Ascending aorta (tissue), 2 donors: ENCODE measurements at regions not wholly inside any gene's neighbourhood (a gene's known extent, or its start where the extent isn't known, plus 50 kb on each side); places are given as distances from the start of the nearest gene placed in this dataset.

ENCODE experiments used
- DNase-seq, 2 donors: peaks; one replicate each; pipeline ENCODE4 v3.0.0-alpha.2; 2019; ENCODE audit warnings: low spot score in 2 of 2
- H3K27ac ChIP-seq, 2 donors: fragments of 200-600 bp; sonication (generic); one replicate each; pipeline ENCODE4 v1.5.1; 2016 to 2017; ENCODE audit warnings: mild to moderate bottlenecking in 1 of 2
- H3K27me3 ChIP-seq: fragments of 200-600 bp; sonication (generic); one replicate; pipeline ENCODE4 v1.5.1; 2017
- H3K36me3 ChIP-seq, 2 donors: fragments of 200-600 bp; sonication (generic); one replicate each; pipeline ENCODE4 v1.5.1; 2016
- H3K4me1 ChIP-seq, 2 donors: fragments of 200-600 bp; sonication (generic); one replicate each; pipeline ENCODE4 v1.5.1; 2016 to 2017; ENCODE audit warnings: mild to moderate bottlenecking in 1 of 2
- H3K4me3 ChIP-seq, 2 donors: fragments of 200-600 bp; sonication (generic); one replicate each; pipeline ENCODE4 v1.5.1; 2016 to 2017; ENCODE audit warnings: mild to moderate bottlenecking in 1 of 2
- H3K9me3 ChIP-seq, 2 donors: fragments of 200-600 bp; sonication (generic); one replicate each; pipeline ENCODE4 v1.5.1; 2016
- intact Hi-C: fragments of 100-400 bp; cut with DNase I; formaldehyde crosslinking; loops from one replicate; pipeline ENCODE4 v1.15.1; 2023
- TF ChIP-seq, protein P1 (sequence below), 3 experiments: fragments of 200-600 bp in 2 of 3; fragments of 450-650 bp in 1 of 3; sonication (generic) in 2 of 3; IDR thresholded peaks; one replicate each; pipeline ENCODE4 v1.5.1; 2016 to 2019; ENCODE audit warnings: antibody characterized with exemption in 3 of 3, mild to moderate bottlenecking in 1 of 3, moderate library complexity in 1 of 3

DNA sequence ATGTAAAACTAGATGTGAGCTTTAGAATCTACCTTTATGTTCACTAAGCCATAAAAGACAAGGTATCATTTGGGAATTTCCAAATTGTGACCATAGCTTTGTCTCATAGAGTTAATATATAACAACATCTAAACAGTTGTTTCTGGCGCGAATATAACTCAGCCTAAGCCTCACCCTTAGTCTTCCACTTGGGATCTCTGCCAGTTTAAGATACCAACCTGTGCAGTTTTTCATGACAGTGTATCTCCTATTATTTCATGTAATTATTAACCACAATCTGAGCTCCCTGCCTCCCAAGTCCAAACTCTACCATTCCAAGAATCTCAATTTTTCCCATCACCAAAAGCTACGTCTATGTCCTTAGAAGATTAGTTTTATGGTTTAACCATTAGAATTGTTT is 572.5 kb upstream of the ISX start:
- no peak overlapping the region for H3K4me3 ChIP-seq
- intact Hi-C loops = no loop called here
- H3K27me3 ChIP-seq = no peaks in the 10 kb centered on the region
- no peak for DNase-seq
- H3K36me3 ChIP-seq = no peaks in the 10 kb centered on the region
- TF ChIP-seq, protein P1, sequence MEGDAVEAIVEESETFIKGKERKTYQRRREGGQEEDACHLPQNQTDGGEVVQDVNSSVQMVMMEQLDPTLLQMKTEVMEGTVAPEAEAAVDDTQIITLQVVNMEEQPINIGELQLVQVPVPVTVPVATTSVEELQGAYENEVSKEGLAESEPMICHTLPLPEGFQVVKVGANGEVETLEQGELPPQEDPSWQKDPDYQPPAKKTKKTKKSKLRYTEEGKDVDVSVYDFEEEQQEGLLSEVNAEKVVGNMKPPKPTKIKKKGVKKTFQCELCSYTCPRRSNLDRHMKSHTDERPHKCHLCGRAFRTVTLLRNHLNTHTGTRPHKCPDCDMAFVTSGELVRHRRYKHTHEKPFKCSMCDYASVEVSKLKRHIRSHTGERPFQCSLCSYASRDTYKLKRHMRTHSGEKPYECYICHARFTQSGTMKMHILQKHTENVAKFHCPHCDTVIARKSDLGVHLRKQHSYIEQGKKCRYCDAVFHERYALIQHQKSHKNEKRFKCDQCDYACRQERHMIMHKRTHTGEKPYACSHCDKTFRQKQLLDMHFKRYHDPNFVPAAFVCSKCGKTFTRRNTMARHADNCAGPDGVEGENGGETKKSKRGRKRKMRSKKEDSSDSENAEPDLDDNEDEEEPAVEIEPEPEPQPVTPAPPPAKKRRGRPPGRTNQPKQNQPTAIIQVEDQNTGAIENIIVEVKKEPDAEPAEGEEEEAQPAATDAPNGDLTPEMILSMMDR (IDR thresholded peaks at IDR 0.05) = no peak
- H3K4me1 ChIP-seq = no peaks in the 10 kb centered on the region
- no peak overlapping the region for H3K27ac ChIP-seq
- no peaks in the 10 kb centered on the region for H3K9me3 ChIP-seq

DNA sequence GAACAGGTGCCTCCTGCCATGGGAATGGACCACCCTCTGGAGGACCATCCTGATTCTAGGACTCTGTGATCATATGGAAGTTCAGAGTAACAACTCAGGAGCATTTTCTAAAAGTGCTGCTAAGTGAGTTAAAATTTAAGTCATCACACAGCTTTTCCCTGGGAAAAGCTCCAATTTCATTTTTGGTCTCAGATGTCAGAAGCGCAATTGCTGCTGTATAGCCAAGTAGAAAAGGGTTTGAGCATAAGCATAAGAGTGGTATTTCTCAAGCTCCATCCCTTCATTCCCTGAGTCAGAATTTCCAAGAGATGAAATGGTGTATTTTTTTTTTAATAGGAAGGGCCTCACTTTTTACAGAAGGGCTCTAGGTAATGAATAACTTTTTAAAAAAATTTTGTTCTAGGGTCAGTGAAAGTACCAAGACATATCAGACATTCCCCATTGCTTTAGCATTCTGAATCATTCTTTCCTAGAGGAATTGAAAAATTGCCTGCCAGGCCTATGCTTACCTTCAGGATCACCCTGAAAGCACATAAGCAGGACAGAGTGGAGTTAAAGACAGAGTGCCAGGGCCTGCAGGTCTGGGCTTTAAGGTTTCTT is 564.5 kb upstream of the ISX start:
- Histone ChIP-seq H3K4me3 (no peak overlapping the region), H3K9me3 (no peaks in the 10 kb centered on the region), H3K36me3 (no peaks in the 10 kb centered on the region), H3K27me3 (no peaks in the 10 kb centered on the region), H3K4me1 (no peaks in the 10 kb centered on the region), H3K27ac (no peak overlapping the region)
- DNase-seq = no peak
- intact Hi-C loops = no loop called here
- TF ChIP-seq, protein P1 (IDR thresholded peaks at IDR 0.05) = no peak

DNA sequence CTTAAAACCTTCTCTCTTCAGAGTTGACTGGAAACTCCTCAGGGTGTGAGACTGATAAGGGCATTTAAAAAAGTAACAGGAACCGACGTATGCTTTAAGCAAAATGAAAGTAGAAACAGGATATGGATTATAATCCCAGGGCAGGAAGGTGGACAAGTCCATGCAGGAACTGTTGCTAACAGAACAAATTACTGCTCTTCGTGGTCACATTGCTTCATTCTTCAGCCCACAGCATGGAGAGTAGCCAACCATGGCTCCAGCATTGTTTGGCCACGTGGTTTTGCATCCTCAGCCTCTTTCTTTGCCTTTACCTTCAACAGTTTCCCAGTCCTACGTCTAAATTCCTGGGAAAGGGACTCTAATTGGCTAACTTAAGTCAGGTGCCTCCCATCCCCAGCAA is 563.1 kb upstream of the ISX start:
- Histone ChIP-seq H3K9me3 (no peaks in the 10 kb centered on the region), H3K36me3 (no peaks in the 10 kb centered on the region), H3K27me3 (no peaks in the 10 kb centered on the region), H3K4me1 (no peaks in the 10 kb centered on the region), H3K4me3 (no peak overlapping the region), H3K27ac (no peak overlapping the region)
- DNase-seq = no peak
- TF ChIP-seq, protein P1 (IDR thresholded peaks at IDR 0.05) = no peak
- intact Hi-C loops = no loop called here

DNA sequence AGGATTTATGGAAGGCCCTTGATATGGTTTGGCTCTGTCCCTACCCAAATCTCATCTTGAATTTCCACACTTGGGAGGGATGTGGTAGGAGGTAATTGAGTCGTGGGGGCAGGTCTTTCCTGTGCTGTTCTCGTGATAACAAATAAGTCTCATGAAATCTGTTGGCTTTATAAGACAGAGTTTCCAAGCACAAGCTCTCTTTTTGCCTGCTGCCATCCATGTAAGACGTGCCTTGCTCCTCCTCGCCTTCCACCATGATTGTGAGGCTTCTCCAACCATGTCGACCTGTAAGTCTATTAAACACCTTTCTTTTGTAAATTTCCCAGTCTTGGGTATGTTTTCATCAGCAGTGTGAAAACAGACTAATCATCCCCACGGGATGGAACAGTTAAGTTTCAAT is 557.2 kb upstream of the ISX start:
- TF ChIP-seq, protein P1 (IDR thresholded peaks at IDR 0.05) = no peak
- H3K9me3 ChIP-seq = no peaks in the 10 kb centered on the region

DNA sequence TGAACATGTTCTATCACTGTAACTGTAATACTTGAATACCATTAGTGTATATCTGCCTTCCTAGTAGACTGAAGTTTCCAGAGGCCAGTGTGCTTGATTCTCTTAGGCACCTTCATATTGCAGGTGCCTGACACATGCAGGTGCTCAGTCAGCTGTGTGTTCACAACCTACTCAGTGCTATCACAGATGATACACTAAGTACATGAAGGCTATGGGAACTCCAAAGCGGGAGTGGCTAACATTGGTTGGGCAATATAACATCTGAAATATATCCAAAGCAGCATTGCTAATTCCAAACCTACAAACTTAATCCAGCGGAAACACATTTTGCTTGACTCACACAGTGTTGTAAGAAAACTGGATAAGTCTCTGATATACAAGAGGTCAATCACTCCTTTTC is 539.3 kb upstream of the ISX start:
- Histone ChIP-seq H3K4me3 (no peak overlapping the region), H3K27ac (no peak overlapping the region), H3K27me3 (no peaks in the 10 kb centered on the region), H3K9me3 (no peaks in the 10 kb centered on the region), H3K4me1 (no peaks in the 10 kb centered on the region), H3K36me3 (no peaks in the 10 kb centered on the region)
- intact Hi-C loops = no loop called here
- DNase-seq = no peak
- TF ChIP-seq, protein P1 (IDR thresholded peaks at IDR 0.05) = no peak

More for the DNA sequence above, 557.2 kb upstream of the ISX start:
- Histone ChIP-seq H3K4me3 (no peak overlapping the region), H3K27me3 (no peaks in the 10 kb centered on the region), H3K27ac (no peak overlapping the region), H3K36me3 (no peaks in the 10 kb centered on the region), H3K4me1 (no peaks in the 10 kb centered on the region)
- no peak for DNase-seq
- intact Hi-C loops = no loop called here

DNA sequence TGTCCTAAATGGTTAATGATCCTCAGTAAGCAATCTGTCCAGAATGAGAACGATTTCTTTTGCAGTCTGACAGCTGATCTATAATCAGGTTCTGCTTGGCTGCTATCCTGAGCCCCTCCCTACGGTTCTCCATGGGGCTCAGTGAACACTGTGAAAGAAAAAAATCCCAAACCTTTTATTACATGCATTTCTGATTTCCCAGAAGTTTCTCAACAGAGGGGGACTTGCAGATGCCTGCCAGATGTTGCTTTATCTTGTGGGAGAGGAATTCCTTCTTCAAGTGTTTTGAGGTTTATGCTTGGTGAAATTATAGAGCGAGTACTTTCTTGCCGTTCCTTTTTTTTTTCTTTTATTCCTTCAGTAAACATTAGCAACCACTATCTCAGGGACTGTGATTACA is 531.9 kb upstream of the ISX start:
- H3K4me1 ChIP-seq = no peaks in the 10 kb centered on the region
- H3K27ac ChIP-seq = no peak overlapping the region
- no peaks in the 10 kb centered on the region for H3K36me3 ChIP-seq
- no peaks in the 10 kb centered on the region for H3K27me3 ChIP-seq
- no peaks in the 10 kb centered on the region for H3K9me3 ChIP-seq
- H3K4me3 ChIP-seq = no peak overlapping the region
- TF ChIP-seq, protein P1 (IDR thresholded peaks at IDR 0.05) = no peak
- intact Hi-C loops = no loop called here
- no peak for DNase-seq
